ENCODE measurements at regions not wholly inside any gene's neighbourhood (a gene's known extent, or its start where the extent isn't known, plus 50 kb on each side); places are given as distances from the start of the nearest gene placed in this dataset.

GRCh38 chr12:65682112-65682511, 142.2 kb upstream of the HMGA2 start:
- no peak for TF ChIP-seq ZFX (IDR thresholded peaks at IDR 0.05)
- TF ChIP-seq, protein P1, sequence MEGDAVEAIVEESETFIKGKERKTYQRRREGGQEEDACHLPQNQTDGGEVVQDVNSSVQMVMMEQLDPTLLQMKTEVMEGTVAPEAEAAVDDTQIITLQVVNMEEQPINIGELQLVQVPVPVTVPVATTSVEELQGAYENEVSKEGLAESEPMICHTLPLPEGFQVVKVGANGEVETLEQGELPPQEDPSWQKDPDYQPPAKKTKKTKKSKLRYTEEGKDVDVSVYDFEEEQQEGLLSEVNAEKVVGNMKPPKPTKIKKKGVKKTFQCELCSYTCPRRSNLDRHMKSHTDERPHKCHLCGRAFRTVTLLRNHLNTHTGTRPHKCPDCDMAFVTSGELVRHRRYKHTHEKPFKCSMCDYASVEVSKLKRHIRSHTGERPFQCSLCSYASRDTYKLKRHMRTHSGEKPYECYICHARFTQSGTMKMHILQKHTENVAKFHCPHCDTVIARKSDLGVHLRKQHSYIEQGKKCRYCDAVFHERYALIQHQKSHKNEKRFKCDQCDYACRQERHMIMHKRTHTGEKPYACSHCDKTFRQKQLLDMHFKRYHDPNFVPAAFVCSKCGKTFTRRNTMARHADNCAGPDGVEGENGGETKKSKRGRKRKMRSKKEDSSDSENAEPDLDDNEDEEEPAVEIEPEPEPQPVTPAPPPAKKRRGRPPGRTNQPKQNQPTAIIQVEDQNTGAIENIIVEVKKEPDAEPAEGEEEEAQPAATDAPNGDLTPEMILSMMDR (conservative IDR thresholded peaks at IDR 0.05): no peak

Data from C4-2B (cell line).